Neural progenitor cell (in vitro differentiated cells): ENCODE measurements at regions not wholly inside any gene's neighbourhood (a gene's known extent, or its start where the extent isn't known, plus 50 kb on each side); places are given as distances from the start of the nearest gene placed in this dataset.

ENCODE experiments used
- DNase-seq: peaks from one replicate; pipeline ENCODE4 v3.0.0-alpha.2; 2016; ENCODE audit warnings: low spot score
- H2AFZ ChIP-seq: fragments of 200-600 bp; sonication (generic); replicated peaks from 2 replicates; pipeline ENCODE4 v1.6.1; 2016; ENCODE audit warnings: antibody characterized with exemption
- H3F3A ChIP-seq: fragments of 200-600 bp; sonication (generic); 2 replicates; pipeline ENCODE4 v1.6.1; 2016; ENCODE audit warnings: antibody characterized with exemption, low read depth
- H3K27ac ChIP-seq: fragments of 200-600 bp; sonication (generic); 2 replicates; pipeline ENCODE4 v1.5.1; 2016; ENCODE audit warnings: mild to moderate bottlenecking
- H3K27me3 ChIP-seq: fragments of 200-600 bp; sonication (generic); 2 replicates; pipeline ENCODE4 v1.6.1; 2016; ENCODE audit warnings: mild to moderate bottlenecking, moderate library complexity
- H3K36me3 ChIP-seq: fragments of 200-600 bp; sonication (generic); 2 replicates; pipeline ENCODE4 v1.5.1; 2016
- H3K4me1 ChIP-seq: fragments of 200-600 bp; sonication (generic); 2 replicates; pipeline ENCODE4 v1.6.1; 2016; ENCODE audit warnings: mixed run types
- H3K4me2 ChIP-seq: fragments of 200-600 bp; sonication (generic); 2 replicates; pipeline ENCODE4 v1.6.1; 2016
- H3K4me3 ChIP-seq: fragments of 200-600 bp; sonication (generic); 2 replicates; pipeline ENCODE4 v1.5.1; 2016
- H3K79me2 ChIP-seq: fragments of 200-600 bp; sonication (generic); 2 replicates; pipeline ENCODE4 v1.6.1; 2016; ENCODE audit warnings: low read depth
- H3K9ac ChIP-seq: fragments of 200-600 bp; sonication (generic); 2 replicates; pipeline ENCODE4 v1.6.1; 2016
- H3K9me3 ChIP-seq: fragments of 200-600 bp; sonication (generic); 2 replicates; pipeline ENCODE4 v1.5.1; 2016; ENCODE audit warnings: low read depth
- H4K20me1 ChIP-seq: fragments of 200-600 bp; sonication (generic); 2 replicates; pipeline ENCODE4 v1.6.1; 2016; ENCODE audit warnings: low read depth
- H3K27ac Mint-ChIP-seq: 3 replicates; pipeline ENCODE4 v1.8.0; 2021; ENCODE audit warnings: mixed read lengths
- H3K27me3 Mint-ChIP-seq: 2 replicates; pipeline ENCODE4 v1.8.0; 2022; ENCODE audit warnings: low read depth, mild to moderate bottlenecking, inconsistent platforms, moderate library complexity, mixed read lengths; ENCODE audit not compliant: insufficient read depth
- H3K36me3 Mint-ChIP-seq: 3 replicates; pipeline ENCODE4 v1.8.0; 2021; ENCODE audit warnings: mixed read lengths
- H3K4me1 Mint-ChIP-seq: 3 replicates; pipeline ENCODE4 v1.8.0; 2021; ENCODE audit warnings: mixed read lengths
- H3K4me3 Mint-ChIP-seq: 3 replicates; pipeline ENCODE4 v1.8.0; 2021; ENCODE audit warnings: mild to moderate bottlenecking, moderate library complexity, mixed read lengths
- H3K9me3 Mint-ChIP-seq: 3 replicates; pipeline ENCODE4 v1.8.0; 2020; ENCODE audit warnings: mixed read lengths
- CTCF ChIP-seq: fragments of 200-600 bp; sonication (generic); IDR thresholded peaks from 2 replicates; pipeline ENCODE4 v1.5.1; 2017; ENCODE audit warnings: antibody characterized with exemption, mild to moderate bottlenecking
- EZH2 ChIP-seq: fragments of 200-600 bp; sonication (generic); IDR thresholded peaks from 2 replicates; pipeline ENCODE4 v1.6.1; 2017; ENCODE audit warnings: antibody characterized with exemption, mild to moderate bottlenecking, moderate library complexity
- EZH2phosphoT487 ChIP-seq: fragments of 200-600 bp; sonication (generic); IDR thresholded peaks from 2 replicates; pipeline ENCODE4 v1.6.1; 2017; ENCODE audit warnings: antibody characterized with exemption

GRCh38 chrX:874061-874460 is 243.5 kb downstream of the SHOX start:
- H3K4me2 ChIP-seq, result no peak overlapping the region
- H4K20me1 ChIP-seq, result no peaks in the 10 kb centered on the region
- no peak overlapping the region for H3K4me3 Mint-ChIP-seq
- TF ChIP-seq EZH2phosphoT487 (no peak), EZH2 (no peak), CTCF (no peak)
- H3K27me3 Mint-ChIP-seq, result peaks cover 15% of the 10 kb centered on the region
- no peaks in the 10 kb centered on the region for H3K36me3 Mint-ChIP-seq
- H3K4me1 ChIP-seq, result no peaks in the 10 kb centered on the region
- H3K36me3 ChIP-seq, result no peaks in the 10 kb centered on the region
- H3K9me3 Mint-ChIP-seq, result peaks cover 9% of the 10 kb centered on the region
- no peak overlapping the region for H3K27ac ChIP-seq
- H3K9ac ChIP-seq, result no peak overlapping the region
- H3K27me3 ChIP-seq, result no peaks in the 10 kb centered on the region
- H3K79me2 ChIP-seq, result no peaks in the 10 kb centered on the region
- no peak overlapping the region for H3K4me3 ChIP-seq
- H2AFZ ChIP-seq, result no peak overlapping the region
- peaks cover 10% of the 10 kb centered on the region for H3F3A ChIP-seq
- no peaks in the 10 kb centered on the region for H3K9me3 ChIP-seq
- H3K27ac Mint-ChIP-seq, result no peak overlapping the region
- no peak for DNase-seq
- peaks cover 3% of the 10 kb centered on the region for H3K4me1 Mint-ChIP-seq

- no peaks in the 10 kb centered on the region for H3K9me3 ChIP-seq
- TF ChIP-seq EZH2phosphoT487 (no peak), EZH2 (no peak), CTCF (no peak)
- no peak overlapping the region for H3K27ac Mint-ChIP-seq
- no peak overlapping the region for H2AFZ ChIP-seq
- H3K36me3 ChIP-seq, result no peaks in the 10 kb centered on the region
- no peak overlapping the region for H3K4me3 ChIP-seq
- peaks cover 9% of the 10 kb centered on the region for H3K9me3 Mint-ChIP-seq
- H3K4me1 Mint-ChIP-seq, result peaks cover 3% of the 10 kb centered on the region
- no peak overlapping the region for H3K4me3 Mint-ChIP-seq
- peaks cover 10% of the 10 kb centered on the region for H3F3A ChIP-seq
- no peaks in the 10 kb centered on the region for H3K4me1 ChIP-seq
- no peak for DNase-seq
- H3K36me3 Mint-ChIP-seq, result no peaks in the 10 kb centered on the region
- peaks cover 15% of the 10 kb centered on the region for H3K27me3 Mint-ChIP-seq
- H3K9ac ChIP-seq, result no peak overlapping the region
- no peaks in the 10 kb centered on the region for H4K20me1 ChIP-seq
- H3K27ac ChIP-seq, result no peak overlapping the region
- H3K79me2 ChIP-seq, result no peaks in the 10 kb centered on the region
- no peaks in the 10 kb centered on the region for H3K27me3 ChIP-seq
- no peak overlapping the region for H3K4me2 ChIP-seq
Measured at GRCh38 chrX:873016-873415, 242.4 kb downstream of the SHOX start.

DNA sequence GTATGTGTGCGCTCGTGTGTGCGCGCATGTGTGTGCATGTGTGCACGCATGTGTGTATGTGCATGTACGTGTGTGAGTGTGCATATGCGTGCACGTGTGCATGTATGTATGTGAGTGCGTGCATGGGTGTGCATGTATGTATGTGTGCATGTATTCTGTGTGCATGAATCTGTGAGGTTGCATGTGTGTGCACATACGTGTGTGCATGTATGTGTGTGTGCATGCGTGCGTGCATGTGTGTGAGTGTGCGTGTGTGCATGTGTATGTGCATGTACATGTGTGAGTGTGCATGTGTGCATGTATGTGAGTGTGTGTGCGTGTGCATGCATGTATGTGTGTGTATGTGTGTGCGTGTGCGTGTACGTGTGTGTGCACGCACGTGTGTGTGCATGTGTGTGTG is 241.5 kb downstream of the SHOX start:
- Histone ChIP-seq H4K20me1 (no peaks in the 10 kb centered on the region), H3K79me2 (no peaks in the 10 kb centered on the region), H3K36me3 (no peaks in the 10 kb centered on the region), H3K9ac (no peak overlapping the region), H3K27ac (no peak overlapping the region), H2AFZ (no peak overlapping the region), H3K4me2 (no peak overlapping the region), H3F3A (peaks cover 10% of the 10 kb centered on the region), H3K9me3 (no peaks in the 10 kb centered on the region), H3K4me3 (no peak overlapping the region), H3K27me3 (no peaks in the 10 kb centered on the region), H3K4me1 (peaks cover 7% of the 10 kb centered on the region)
- no peak for DNase-seq
- no peak overlapping the region for H3K27ac Mint-ChIP-seq
- peaks cover 3% of the 10 kb centered on the region for H3K4me1 Mint-ChIP-seq
- H3K4me3 Mint-ChIP-seq, result peak overlapping the region; percentile 27
- H3K36me3 Mint-ChIP-seq, result no peaks in the 10 kb centered on the region
- TF ChIP-seq EZH2, result no peak
- no peak for TF ChIP-seq EZH2phosphoT487
- no peak for TF ChIP-seq CTCF
- peaks cover 9% of the 10 kb centered on the region for H3K9me3 Mint-ChIP-seq
- peaks cover 14% of the 10 kb centered on the region for H3K27me3 Mint-ChIP-seq
